ENCODE measurements at regions not wholly inside any gene's neighbourhood (a gene's known extent, or its start where the extent isn't known, plus 50 kb on each side); places are given as distances from the start of the nearest gene placed in this dataset.
"Not testable (repeated sequence)": the region's sequence is repeated elsewhere in the genome, so short reads cannot be mapped to it uniquely, and the experiment has no call there.

GRCh38 chr20:52047811-52048764 is 143.5 kb downstream of the ZFP64 start:
- Histone ChIP-seq H3K27me3 (ENCODE audit: insufficient read depth, low read depth, severe bottlenecking) (no peaks in the 10 kb centered on the region), H3K9me3 (ENCODE audit: severe bottlenecking) (no peaks in the 10 kb centered on the region), H3K4me3 (ENCODE audit: low read depth, low read length) (no peak overlapping the region), H3K36me3 (no peaks in the 10 kb centered on the region), H3K27ac (no peak overlapping the region)
- TF ChIP-seq CTCF (IDR thresholded peaks at IDR 0.05; ENCODE audit: low read depth, low read length), result no peak
- DNase-seq, result no peak

GRCh38 chr20:52041966-52042365 is 149.6 kb downstream of the ZFP64 start:
- Histone ChIP-seq H3K36me3 (no peaks in the 10 kb centered on the region), H3K27ac (no peak overlapping the region), H3K4me3 (ENCODE audit: low read depth, low read length) (no peak overlapping the region), H3K9me3 (ENCODE audit: severe bottlenecking) (no peaks in the 10 kb centered on the region), H3K27me3 (ENCODE audit: insufficient read depth, low read depth, severe bottlenecking) (no peaks in the 10 kb centered on the region)
- no peak for DNase-seq
- no peak for TF ChIP-seq CTCF (IDR thresholded peaks at IDR 0.05; ENCODE audit: low read depth, low read length)

- no peaks in the 10 kb centered on the region for H3K36me3 ChIP-seq
- H3K9me3 ChIP-seq (ENCODE audit: severe bottlenecking), result no peaks in the 10 kb centered on the region
- H3K27ac ChIP-seq, result no peak overlapping the region
- no peak for TF ChIP-seq CTCF (IDR thresholded peaks at IDR 0.05; ENCODE audit: low read depth, low read length)
- no peaks in the 10 kb centered on the region for H3K27me3 ChIP-seq (ENCODE audit: insufficient read depth, low read depth, severe bottlenecking)
- H3K4me3 ChIP-seq (ENCODE audit: low read depth, low read length), result no peak overlapping the region
- DNase-seq, result no peak
These were observed 151.8 kb downstream of the ZFP64 start for GRCh38 chr20:52039790-52040189.

GRCh38 chr20:52038632-52039031 is 152.9 kb downstream of the ZFP64 start:
- H3K9me3 ChIP-seq (ENCODE audit: severe bottlenecking); DNase-seq; H3K4me3 ChIP-seq (ENCODE audit: low read depth, low read length); H3K27ac ChIP-seq; H3K36me3 ChIP-seq; H3K27me3 ChIP-seq (ENCODE audit: insufficient read depth, low read depth, severe bottlenecking): not testable (repeated sequence)

GRCh38 chr20:52037370-52037769 is 154.2 kb downstream of the ZFP64 start:
- no peaks in the 10 kb centered on the region for H3K27me3 ChIP-seq (ENCODE audit: insufficient read depth, low read depth, severe bottlenecking)
- no peak for DNase-seq
- H3K4me3 ChIP-seq (ENCODE audit: low read depth, low read length), result no peak overlapping the region

More at GRCh38 chr20:52037370-52037769, 154.2 kb downstream of the ZFP64 start:
- TF ChIP-seq CTCF (IDR thresholded peaks at IDR 0.05; ENCODE audit: low read depth, low read length), result no peak
- Histone ChIP-seq H3K36me3 (no peaks in the 10 kb centered on the region), H3K27ac (no peak overlapping the region), H3K9me3 (ENCODE audit: severe bottlenecking) (no peaks in the 10 kb centered on the region)
